CD4-positive, alpha-beta T cell treated with Interleukin-17A for 1 hour (primary cell): ENCODE measurements at regions not wholly inside any gene's neighbourhood (a gene's known extent, or its start where the extent isn't known, plus 50 kb on each side); places are given as distances from the start of the nearest gene placed in this dataset.
"Not testable (repeated sequence)": the region's sequence is repeated elsewhere in the genome, so short reads cannot be mapped to it uniquely, and the experiment has no call there.

Experiments used
- DNase-seq: peaks from one replicate; pipeline ENCODE4 v3.0.0-alpha.2; 2020

DNA sequence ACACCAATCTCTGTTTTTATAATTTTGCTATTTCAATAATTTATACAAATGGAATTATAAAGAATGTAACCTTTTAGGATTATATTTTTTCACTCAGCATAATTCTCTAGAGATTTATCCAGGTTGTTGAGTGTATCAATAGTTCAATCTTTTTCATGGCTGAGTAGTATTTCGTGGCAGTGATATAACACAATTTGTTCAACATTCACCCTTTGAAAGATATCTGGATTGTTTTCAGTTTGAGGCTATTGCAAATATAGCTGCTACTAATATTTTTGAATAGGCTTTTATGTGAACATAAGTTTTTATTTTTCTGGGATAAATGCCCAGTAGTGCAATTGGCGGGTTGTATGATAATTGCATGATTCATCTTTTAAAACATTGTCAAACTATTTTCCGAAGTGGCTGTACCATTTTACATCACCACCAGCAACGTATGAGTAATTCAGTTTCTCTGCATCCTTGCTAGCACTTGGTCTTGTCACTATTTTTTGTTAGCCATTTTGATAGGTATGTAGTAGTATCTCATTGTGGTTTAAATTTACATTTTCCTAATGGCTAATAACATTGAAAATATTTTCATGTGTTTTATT is 55.6 kb upstream of the ABCD3 start:
- no peak for DNase-seq

- no peak for DNase-seq
These were observed 59.3 kb upstream of the ABCD3 start for GRCh38 chr1:94358630-94359599.

DNA sequence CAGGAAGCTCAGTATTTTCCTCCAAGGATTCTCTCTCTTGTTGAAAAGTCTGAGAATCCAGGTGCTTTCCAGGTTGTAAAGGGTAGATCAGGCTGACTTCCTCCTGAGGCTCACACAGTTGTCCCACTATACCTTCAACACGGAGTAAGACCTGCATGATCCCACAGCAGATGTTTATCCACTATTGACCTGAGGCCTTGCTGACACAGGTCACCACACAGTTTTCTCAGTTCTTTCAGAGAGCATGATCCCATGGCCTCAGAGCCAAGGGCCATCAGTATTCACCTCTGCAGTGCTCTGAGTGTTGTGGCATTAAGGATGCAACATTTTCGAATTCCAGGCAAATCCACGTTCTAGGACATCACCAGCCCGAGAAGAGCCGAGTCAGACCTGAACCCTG is 60.5 kb upstream of the ABCD3 start:
- DNase-seq = no peak

DNA sequence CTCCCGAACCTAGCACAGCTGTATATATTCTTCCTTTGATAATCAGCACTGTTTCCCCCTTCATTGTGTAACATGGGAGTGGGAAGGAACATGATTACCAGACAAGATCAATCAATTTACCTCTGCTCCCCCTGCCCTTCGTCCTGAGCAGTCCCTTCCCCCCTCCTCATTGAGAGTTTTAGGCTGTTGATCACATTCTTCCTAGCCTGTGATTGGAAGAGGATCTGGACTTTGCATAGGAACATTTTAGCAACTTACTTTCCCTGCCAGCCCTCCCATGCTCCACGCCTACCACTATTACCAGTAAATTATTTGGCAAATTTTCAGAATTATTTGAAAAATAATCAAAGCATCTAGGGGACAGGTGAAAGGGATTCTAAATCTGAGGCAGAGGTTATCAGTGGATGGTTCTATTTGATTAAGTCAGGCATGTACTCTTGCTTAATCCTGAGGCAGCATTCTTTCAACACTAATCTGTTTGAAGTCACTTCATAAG is 62.7 kb upstream of the ABCD3 start:
- no peak for DNase-seq

- no peak for DNase-seq
These were observed 66.7 kb upstream of the ABCD3 start for GRCh38 chr1:94351481-94351880.

- no peak for DNase-seq
These were observed 67.8 kb upstream of the ABCD3 start for GRCh38 chr1:94350350-94350924.

DNA sequence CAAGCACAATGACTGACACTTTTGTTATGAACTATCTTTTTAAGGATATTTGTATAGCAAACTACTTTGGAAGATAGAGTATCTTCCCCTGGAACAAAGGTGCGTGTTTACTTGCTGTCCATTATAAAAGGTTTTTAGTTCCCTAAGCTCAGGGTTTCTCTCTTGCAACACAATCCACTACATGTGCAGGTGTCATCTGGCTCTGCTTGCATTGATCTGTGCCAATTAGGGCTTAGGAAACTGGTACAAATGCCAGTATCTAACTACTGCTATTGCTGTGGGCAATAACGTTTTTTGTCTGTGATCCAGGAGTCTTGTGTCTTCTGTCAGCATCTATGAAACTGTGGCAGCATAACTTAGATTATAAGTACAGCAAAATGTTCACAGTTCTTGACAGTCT is 68.3 kb upstream of the ABCD3 start:
- DNase-seq = no peak

GRCh38 chr1:94348386-94348785 is 69.8 kb upstream of the ABCD3 start:
- DNase-seq = not testable (repeated sequence)

DNA sequence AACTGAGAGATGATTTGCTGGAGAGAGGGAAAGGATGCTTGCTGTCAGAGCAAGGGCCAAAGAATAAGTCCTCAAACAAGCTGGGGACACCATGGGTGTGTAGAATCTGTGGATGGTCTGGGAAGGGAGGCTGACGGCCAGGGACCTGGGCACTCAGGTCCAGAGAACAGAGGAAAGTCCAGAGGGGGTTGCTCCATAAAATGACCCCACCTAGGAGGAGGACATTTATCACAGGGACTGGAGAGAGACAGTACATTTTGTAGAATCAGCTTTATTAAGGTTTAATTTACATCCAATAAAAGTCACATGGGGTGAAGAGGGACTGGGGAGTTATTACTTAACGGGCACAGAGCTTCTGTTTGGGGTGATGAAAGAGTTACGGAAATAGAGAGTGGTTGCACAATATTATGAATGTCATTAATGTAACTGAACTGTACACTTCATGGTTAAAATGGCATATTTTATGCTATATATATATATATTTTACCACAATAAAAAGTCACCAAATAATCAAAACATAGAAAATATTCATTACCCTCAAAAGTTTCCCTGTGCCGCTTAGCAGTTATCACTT is 73.0 kb upstream of the ABCD3 start:
- DNase-seq = no peak

DNA sequence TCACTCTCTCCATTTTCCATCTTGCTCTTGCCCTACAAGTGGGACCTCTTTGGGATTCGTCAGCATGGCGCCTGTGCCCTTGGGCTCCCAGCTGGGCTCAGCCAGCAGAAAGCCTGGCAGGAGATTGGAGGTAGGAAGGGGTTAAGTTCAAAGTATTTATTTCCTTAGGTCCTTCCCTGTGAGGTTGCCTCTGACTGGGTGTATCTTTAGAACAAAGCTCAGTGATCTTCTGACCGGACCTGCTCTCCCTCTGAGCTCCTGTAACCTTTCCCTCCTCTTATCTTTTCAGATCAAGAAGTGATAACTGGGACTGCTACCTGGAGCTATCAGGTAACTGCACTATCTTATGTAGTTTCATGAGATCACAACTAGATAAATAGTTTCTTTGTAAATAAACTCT is 75.8 kb upstream of the ABCD3 start:
- DNase-seq = no peak

DNA sequence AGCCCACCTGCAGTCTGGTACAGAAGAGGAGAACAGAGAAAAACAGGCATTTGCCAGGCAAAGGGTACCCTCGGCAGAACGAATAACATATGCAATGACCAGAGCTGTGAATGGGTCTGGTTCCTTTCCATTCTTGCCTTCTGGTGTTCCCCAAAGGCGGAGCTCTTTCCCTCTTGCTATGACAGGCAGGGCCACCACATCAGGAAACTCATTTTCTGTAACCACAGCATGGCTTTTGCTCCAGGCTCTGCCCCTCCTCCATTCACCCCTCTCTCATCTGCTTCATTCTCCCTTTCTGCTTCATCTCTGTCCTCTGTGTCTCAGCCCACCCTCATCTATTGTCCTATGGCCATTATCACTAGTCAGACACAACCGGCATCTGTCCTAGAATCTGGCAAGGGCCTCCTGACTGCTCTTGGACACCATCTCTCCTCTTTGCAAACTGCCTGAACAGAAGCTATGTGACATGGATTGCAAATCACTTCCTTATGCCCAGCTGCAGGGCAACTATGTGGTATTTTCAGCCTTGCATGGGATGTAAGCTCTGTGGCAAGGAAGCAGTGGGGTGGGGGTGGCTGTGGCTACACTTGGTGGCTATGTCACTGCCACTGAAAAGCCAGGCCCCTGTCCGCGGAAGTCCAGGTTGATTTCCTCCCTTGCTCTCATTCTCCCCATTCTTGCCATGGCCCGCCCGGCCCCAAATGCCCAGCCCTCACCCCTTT is 78.8 kb upstream of the ABCD3 start:
- no peak for DNase-seq

GRCh38 chr1:94336991-94337390 is 81.2 kb upstream of the ABCD3 start:
- no peak for DNase-seq

DNA sequence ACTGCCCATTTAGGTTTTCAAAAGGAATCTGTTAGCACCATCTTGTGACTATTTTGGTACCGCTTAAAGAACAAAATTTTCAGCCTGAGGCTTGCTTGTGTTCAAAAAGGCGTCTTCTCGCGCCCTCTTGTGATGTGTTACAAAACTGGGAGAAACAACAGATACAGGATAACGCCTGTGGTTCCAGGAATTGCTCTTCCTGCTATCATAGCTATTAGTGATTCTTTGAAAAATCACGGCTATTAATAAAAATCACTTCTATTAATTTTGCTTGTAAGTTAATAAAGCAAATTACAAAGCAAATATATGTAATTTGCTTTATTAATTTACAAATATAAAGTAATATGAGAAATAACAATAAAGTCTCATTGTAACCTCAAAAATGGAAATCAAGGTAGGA is 82.2 kb upstream of the ABCD3 start:
- peak; percentile 22 for DNase-seq

- DNase-seq = no peak
These were observed 82.7 kb upstream of the ABCD3 start for GRCh38 chr1:94335447-94335846.

DNA sequence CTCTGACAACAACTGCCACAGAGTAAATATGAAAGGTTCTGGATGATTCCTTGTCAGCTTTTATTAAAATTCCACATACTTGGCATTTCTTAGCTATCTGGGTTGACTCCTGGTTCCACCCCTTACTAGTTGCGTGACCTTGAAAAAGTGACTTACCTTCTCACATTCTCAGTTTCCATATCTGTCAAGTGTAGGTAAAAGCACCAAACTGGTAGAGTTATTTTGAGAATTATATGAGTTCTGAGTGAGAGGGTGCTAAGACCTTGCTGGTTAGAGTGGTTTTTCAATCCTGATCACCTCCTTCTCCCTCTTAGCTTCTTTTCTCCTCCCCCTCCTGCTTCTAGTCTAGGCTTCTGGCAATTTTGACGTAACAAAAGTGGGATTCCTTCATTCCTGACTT is 83.4 kb upstream of the ABCD3 start:
- DNase-seq = no peak

GRCh38 chr1:94332952-94333351 is 85.2 kb upstream of the ABCD3 start:
- DNase-seq = no peak

- DNase-seq = no peak
These were observed 85.7 kb upstream of the ABCD3 start for GRCh38 chr1:94332516-94332915.

DNA sequence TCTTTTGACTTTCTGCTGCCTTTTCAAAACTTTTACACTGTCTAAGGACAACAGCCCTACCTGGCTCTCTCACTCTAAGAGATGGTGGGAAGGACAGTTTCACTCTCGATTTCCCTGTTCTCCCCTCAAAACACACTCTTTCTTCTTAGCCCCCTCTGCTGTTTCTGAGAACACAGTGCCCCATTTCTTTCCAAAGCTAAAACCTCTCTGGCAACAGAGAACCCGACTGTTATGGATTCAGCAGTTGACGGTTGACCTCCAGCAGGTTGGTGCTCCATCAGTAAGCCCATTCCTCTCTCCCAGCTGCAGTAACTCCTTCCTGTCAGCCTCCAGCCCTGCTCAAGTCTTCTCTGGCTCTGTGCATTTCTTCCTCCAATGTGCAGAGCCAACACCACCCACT is 88.2 kb upstream of the ABCD3 start:
- no peak for DNase-seq

DNA sequence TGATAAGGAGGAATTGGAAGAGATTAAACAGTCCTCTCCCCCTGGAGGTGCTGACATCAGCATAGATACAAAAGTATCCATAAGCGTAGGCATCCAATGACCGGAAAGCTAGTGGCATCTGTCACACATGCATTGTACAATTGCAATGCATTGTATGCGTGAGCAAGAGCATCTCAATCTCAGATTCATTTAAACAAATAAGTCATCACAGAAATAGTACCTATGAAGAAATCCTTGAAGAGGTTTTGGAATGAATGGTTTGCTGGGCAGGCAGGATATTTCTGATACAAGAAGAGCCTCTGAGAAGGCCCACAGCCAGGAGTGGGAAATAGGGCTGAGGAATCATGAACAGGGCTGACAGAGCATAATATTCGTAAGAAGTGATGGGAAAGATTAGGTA is 88.9 kb upstream of the ABCD3 start:
- DNase-seq = no peak

DNA sequence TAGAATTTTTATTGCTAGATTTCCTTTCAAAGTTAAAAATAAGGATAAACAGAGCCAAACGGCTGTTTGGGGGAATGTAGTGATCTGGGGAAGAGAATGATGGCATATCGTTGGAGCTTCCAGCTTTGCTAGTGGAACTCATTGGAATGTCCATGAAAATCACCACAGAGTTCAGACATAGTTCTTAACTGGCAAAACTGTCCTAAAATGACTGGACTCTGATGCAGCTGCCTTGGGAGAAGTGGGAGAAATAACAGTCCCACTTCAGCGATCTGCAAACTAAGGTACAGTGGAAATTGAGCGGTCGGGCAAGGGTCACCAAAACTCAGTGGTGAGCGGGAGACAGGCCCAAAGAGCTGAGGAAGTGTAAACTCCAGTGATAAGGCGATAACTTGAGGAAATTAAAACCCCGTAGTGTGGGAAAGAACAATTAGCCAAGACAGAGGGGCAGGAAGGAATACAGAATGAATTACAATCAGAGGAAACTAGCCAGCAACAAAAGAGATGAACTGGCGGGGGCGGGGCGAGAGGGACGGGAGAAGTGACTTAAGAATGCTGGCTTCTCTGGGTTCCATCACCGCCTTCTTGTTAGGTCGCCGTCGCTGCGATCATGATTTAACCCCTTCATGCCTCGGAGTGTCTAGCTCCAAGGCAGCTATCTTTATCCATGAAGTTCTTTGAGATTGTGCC is 89.8 kb upstream of the ARHGAP29 start:
- no peak for DNase-seq

DNA sequence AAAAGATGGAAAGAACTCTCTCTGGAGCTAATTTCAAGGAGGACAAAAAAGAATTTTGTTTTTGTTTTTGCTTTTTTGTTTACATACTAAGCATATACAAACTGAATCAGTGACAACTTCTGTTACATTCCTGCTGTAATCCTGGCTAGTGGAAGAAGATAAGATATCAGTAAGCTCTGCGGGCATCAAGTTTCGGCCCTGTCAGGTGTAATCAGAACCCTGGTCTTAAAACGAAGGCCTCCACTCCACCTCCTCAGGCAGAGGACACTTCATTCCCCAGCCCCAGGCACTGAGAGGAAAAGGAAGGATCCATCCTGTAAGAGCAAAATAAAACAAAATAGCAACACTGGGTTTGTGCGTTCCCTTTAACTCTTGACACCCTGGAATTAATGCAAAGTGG is 88.9 kb upstream of the ARHGAP29 start:
- no peak for DNase-seq
